GM19397 (cell line): ENCODE measurements at regions not wholly inside any gene's neighbourhood (a gene's known extent, or its start where the extent isn't known, plus 50 kb on each side); places are given as distances from the start of the nearest gene placed in this dataset.
"Not testable (repeated sequence)": the region's sequence is repeated elsewhere in the genome, so short reads cannot be mapped to it uniquely, and the experiment has no call there.

Source experiments
- ATAC-seq: cut with Tn5 transposase; IDR thresholded peaks from one replicate; pipeline ENCODE4 v1.9.1; 2021; ENCODE audit warnings: mild to moderate bottlenecking, moderate library complexity; ENCODE audit not compliant: unreplicated experiment

DNA sequence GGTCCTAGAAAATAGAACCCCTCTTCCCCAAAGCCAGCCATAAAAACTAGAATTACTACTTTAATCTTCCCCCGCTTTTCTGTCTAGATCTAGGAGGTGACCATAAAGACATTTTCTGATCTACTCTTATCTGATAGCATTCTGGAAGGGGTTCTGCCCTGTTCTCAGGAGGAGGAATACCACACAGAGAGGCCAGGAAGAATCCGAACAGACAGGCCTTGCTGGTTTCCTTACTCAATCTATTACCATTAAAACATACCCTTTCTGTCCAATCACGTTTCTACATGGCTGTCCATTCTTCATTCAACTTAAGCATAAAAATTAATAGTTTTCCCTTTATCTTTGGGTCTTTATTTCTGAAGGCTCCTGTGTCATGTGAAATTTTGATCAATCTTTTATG is 198.7 kb downstream of the GPAT3 start:
- no peak for ATAC-seq

DNA sequence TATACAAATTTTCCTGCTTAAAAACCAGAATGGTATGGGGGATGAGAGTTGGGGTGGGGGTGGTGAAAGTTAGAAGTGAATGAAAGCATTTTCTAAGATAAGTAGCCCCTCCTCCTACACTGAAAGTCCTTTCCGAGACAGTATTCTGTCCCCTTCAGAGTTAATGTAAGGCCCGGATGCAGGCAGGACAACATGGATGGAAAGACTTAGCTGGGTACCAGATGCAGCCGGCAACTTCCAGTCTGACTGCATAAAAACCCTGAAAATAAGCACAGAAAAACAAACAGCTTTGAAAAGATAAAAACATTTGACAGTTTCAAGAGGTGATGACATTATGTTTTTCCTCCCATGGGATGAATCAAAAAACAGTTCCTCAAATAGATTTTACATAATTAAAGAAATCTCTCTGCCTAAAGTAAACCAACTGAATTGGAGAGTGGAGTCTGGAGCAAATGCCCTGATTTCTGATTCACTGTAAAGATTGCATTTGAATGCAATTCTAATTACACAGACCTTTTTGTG is 196.3 kb downstream of the GPAT3 start:
- ATAC-seq: no peak

DNA sequence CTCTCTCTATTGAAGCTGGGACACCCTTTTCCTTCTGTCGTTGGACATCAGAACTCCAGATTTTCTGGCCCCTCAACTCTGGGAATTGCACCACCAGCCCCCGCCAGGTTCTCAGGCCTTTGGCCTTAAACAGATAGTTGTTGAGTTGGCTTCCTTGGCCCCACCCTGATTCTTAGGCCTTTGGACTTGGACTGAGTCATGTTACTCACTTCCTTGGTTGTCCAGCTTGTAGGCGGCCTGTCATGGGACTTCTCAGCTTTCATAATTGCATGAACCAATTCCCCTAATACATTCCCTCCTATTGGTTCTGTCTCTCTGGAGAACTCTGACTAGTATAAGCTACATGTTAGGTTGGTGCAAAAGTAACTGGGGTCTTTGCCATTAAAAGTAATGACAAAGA is 195.7 kb downstream of the GPAT3 start:
- ATAC-seq: no peak

DNA sequence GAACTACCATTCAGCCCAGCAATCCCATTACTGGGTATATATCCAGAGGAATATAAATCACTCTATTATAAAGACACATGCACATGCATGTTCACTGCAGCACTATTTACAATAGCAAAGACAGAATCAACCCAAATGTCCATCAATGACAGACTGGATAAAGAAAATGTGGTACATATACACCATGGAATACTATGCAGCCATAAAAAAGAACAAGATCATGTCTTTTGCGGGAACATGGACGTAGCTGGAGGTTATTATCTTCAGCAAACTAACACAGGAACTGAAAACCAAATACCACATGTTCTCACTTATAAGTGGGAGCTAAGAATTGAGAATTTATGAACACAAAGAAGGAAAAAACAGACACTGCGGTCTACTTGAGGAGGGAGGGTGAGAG is 195.1 kb downstream of the GPAT3 start:
- ATAC-seq: not testable (repeated sequence)

DNA sequence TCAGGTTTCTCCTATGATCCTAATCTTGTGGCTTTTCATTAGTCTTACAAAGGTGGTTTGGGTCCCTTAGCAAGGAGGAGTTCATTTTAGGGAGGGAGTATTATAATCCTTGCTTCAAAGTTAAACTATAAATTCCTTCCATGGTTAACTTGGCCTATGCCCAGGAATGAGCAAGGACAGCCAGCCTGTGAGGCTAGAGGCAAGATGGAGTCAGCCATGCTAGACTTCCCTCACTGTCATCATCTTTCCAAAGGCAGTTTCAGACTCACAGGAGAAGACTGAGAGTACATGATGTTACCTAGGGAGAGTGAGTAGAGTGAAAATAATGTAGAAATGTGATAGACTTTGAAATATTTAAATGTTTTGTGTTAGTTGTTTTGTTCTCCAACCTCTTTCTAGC is 192.3 kb downstream of the GPAT3 start:
- ATAC-seq: no peak

DNA sequence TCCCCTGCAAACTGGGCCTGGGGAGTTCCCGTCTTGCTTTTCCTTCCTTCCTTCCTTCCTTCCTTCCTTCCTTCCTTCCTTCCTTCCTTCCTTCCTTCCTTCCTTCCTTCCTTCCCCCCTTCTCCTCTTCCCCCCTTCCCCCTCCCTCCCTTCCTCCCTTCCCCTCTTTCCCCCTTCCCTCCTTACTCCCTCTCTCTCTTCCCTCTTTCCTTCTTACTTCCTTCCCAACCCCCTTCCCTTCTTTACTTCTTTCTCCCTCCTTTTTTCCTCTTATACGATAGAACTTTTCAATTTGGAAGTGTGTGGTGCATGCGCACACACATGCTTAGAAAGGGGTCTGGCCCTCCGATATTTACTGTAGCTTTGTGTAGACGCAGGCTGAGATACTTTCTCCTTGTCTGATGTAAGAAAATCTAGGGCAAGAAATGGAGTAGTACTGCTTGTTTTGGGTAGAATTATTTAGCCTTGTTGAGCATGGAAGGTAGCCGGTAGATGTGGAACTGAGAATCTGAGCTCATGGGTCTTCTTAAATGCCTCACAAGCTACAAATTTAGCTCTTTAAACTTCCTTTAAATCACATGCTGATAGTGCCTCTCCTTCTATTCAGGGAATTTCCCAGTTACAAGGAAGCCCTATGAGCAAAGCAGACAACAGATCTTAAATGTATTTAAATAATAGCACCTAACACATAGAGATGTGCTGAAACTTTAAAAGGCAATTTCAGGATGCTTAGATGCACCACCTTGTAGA is 189.6 kb downstream of the GPAT3 start:
- no peak for ATAC-seq

DNA sequence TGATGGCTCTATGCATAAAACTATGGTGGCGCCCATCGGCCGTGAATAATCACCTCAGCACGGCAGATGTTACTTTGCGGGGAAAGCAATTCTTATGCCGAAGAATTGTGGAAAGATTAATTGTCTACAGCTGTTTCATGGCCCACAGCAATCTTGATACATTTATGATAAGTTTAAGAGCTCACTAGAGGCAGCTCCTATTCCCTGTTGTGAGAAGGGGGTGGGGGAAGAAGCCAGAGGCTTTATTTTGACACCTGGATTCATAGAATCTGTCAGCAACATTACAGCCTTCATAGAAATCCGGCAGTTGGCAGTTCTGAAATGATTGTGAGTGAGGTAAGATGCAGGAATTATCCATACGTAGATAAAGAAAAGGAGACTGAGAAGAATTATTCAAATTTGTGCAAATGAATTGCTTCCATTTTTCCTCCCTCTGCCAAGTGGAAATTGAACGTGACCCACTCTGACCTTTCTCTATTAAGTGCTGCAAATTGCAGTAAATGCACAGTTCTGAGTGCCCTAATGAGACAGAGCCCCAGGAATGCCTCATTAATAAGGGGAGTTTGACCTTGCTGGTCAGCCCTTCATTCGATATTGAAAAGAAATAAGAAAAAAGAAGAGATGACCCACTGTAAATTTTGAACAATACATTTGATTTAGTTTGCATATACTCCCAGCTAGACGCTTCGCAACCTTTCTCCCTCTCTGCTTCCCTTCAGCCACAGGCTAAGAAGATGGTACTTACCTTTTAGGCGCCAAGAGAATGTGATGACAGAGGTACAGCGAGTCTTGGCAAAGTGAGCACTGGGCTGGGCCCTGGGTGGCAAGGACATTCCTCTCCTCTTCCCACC is 188.8 kb downstream of the GPAT3 start:
- no peak for ATAC-seq

DNA sequence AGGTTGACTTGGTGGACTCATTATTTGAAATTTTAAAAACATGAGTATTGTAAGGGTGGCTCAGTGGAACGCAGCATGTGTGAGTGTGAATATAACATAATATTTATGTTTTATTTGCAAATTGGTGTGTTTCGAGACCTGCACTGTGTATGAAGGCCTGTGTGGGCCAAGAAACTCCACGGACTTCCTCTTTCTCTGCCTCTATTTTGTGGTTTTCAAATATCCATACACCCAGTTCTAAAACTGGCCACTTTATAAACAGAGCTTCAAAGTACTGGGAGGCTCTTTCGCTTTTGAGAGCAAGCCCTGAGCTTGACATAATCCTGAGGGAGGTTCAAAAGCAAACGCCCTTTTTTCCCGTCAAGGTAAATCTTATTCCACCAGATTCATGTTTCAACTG is 187.7 kb downstream of the GPAT3 start:
- no peak for ATAC-seq

DNA sequence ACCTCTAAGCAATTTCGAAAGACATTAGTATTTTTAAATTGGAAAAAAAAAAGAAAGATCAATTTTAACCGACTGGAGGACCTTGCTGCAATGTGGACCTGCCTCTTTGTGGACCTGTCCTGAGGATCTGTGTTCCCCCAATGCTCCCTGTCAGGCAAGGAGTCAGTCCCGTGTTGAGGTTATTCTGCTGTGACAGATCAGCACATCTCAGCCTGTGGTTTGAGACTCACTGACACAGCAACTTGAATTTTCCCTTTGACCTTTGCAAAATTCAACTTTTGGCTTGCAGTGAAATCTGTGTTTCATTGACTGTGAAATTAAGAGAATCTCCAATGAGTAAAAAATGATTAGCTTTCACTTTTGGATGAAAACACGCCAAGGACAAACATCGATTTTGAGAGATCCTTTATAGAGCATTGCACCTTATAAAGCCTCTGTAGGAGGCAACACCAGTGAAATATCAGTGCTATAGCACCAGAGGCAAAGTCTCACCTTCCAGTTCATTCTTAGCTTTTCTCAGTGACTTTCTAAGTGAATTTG is 186.9 kb downstream of the GPAT3 start:
- ATAC-seq: no peak

DNA sequence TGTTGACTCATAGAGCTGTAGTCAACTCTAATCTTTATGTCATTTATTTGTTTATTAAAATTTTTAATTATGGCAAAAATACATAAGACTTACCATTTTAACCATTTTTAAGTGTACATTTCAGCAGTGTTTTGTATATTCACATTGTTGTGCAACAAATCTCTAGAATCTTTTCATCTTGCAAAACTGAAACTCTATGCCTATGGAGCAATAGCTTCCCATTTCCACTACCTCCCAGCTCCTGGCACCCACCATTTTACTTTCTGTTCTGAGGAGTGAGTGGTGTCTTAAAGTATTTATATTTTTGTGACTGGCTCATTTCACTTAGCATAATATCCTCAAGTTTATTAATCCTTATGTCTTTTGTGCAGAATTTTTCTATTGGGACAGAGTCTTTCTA is 181.0 kb downstream of the GPAT3 start:
- no peak for ATAC-seq

DNA sequence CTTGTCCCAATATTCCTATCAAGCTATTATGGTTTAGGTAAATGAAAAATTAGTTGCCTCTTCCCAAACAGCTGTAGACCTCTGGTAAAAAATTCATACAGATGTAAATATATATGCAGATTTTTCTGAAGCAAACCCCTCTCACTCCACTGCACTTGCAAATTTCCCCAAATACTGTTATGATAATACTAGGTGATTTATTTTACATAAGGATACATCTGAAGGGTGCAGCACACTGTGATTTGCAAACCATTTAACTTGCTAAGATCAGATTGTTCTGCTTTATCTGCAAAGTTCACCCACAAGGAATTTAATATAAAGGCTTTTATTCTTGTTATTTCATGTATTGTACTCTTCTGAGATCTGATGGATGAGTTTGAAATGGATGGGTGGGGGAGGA is 177.0 kb downstream of the GPAT3 start:
- ATAC-seq: no peak

DNA sequence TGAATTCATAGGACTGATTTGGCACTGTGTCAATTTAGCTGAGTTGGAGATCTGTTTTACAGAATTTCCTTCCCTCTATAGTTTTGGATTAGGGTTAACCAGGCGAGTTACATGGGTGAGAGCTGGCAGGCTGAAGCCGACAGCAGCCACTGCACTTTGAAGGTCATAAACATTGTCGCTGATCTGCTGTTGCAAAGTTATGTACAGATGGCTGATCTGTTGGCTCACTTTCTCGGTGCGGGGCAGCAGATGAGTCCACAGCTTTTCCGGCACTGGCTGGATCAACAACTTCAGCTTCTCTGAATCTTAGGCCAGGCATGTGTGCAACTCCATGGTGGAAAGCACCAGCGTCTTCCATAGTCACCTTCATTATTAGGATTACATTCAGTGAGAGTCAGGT is 173.7 kb downstream of the GPAT3 start:
- ATAC-seq: no peak

DNA sequence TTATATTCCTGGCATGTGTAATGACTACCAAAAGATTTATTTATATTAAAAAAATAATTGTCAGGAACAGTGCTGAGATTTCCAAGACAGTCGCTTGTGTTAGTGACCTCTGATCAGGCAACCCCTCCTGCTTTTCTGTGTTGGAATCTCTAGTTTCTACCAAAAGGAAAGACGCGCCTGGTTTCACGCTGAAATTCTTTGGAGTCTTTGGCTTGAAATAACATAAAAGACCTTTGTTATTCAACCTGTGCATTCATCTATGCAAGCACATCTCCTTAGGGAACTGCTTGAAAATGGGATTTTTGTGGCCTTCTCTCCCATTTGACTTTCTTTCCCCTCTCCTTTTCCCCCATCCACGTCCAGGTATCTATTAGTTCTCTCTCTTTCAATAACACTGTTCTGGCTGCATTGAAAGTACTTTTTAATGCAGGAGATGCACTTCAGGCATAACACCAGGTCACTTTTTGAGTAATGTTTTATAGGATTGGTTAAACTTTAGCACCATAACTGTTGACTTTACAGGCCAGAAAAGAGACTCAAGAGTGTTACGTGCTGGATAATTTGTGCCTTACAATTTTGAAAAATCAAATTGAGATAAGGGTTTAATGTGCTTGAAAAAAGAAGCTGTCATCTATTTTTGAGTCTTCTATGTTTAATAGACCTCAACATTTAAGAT is 172.7 kb downstream of the GPAT3 start:
- ATAC-seq: no peak

DNA sequence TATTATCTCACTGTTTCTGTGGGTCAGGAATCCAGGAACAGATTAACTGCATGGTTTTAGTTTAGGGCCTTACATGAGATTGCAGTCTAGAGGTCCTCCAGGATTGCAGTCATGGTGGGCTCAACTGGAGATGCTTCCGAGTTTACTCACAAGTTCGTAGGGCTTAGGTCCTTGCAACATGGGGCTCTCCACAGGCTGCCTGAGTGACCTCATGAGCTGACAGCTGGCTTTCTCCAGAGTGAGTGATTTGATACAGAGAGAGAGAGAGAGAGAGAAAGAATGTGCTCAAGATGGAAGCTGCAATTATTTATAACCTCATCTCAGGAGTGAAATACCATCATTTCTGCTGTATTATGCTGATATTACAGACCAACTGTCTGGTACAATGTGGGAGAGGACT is 168.9 kb downstream of the GPAT3 start:
- ATAC-seq: no peak

DNA sequence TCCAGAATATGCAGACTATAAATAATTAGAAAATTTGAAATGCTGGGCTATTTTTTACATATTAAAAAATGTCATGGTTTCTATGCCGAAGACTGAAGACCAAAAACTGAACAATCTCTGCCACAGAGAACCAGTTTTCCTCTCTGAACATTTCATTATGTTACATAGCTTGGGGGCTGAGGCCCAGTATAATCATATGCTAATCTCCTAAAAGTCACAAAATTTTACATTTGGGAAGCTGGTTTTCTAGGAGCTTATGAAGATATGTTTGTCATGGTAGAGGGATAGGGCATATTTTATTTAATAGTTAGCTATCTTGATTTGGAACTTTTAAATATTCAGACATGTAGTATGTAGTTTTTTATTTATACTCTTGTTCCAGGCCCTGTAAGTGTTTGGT is 167.8 kb downstream of the GPAT3 start:
- no peak for ATAC-seq

DNA sequence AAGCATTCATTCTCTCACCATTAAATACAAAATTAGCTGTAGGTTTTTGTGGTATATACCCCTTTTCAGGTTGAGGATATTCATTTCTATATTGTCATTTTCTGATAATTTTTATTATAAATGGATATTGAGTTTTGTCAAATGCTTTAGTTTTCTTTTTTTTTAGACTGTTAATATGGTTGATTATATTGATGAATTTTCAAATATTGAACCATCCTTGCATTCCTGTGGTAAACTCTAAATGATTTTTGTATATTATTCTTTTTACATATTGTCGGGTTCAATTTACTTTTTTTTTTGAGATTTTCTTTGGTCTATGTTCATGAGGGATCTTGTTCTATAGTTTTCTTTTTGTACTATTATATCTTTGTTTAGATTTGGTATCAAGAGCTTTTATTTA is 165.1 kb downstream of the GPAT3 start:
- ATAC-seq: no peak

DNA sequence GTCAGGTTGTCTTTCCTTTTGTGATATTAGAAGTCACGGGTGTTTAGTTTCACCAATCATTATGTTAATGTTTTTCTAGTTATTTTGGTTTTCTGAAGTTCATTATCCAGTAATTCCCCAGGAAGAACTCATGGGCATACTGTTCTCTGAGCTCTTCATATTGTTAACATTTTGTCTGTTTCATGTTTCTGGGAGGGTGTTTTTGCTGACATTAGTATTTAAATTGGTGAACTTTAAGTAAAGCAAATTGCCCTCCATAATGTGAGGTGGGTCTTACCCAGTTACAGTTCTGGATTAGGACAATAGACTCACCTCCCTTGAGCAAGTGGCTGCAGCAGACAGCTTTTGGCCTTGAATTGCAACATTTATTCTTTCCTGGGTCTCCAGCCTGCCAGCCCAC is 163.4 kb downstream of the GPAT3 start:
- no peak for ATAC-seq

DNA sequence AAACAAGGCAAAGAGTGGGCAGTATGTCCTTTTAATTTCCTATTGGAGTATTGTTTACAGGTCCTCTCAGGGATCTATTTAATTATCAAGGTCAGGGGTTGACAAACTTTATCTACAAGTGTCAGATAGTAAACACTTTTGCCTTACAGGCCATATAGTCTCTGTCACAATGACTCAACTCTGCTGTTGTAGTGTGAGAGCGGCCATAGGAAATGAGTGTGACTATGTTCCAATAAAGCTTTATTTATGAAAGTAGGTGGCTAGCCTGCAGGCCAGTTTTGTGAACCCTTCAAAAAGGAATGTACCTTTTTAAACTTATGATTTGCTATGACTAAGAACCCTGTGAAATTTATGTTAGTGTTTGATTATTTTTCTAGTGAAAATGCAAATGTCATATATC is 156.1 kb downstream of the GPAT3 start:
- ATAC-seq: no peak

DNA sequence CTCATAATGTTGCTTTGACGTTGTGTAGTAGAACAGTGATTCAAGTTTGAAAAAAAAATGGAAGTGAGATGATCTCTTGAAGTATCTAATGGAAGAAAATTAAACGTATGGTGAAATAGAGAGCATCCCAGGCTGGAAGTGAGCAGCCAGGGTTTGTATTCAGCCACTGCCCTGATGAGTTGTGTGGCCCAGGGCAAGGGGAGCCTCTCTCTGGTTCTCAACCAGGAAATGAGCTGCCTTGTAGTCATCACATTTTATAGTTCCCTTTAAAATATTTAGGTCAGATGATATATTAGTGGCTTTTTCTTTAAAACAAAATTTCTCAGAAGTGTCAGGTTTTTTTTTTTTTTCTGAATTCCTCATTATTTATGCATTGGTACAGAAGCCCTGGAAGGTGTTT is 150.3 kb downstream of the GPAT3 start:
- no peak for ATAC-seq

DNA sequence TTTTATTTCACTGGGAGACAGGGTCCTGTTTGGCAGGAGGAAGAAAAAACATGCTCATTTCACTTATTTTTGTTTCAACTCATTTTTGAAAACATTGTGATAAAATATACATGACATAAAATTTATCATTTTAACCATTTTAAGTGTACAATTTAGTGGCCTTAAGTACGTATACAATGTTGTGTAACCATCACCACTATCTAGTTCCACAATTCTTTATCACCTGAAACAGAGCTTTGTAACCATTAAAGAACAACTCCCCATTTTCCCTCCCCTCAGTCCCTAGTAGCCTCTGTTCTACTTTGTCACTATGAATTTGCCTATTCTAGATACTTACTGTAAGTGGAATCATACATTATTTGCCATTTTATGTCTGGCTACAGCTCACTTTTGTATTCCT is 143.8 kb downstream of the GPAT3 start:
- ATAC-seq: no peak

DNA sequence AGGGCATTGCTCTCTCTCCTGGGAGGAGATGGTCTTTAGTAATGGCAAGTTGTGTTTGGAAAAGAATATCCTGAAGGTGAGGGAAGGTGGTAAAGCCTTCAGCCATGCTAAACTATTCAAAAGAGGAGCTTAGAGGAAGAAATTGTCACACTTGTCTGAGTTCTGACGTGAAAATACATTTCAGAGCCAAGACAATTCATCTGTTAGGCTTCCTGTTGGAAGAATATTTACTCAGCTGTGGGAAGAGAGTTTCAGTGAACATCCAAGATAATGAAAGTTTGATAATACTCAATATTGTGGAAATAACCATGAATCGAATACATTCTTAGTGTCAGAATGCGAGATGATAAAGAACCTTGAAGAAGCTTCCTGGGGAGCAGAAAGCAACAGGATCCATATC is 143.3 kb downstream of the GPAT3 start:
- no peak for ATAC-seq
